ENCODE measurements at regions not wholly inside any gene's neighbourhood (a gene's known extent, or its start where the extent isn't known, plus 50 kb on each side); places are given as distances from the start of the nearest gene placed in this dataset.

- TF ChIP-seq POLR2A (IDR thresholded peaks at IDR 0.05; ENCODE audit: low read depth, low read length) = no peak
- TF ChIP-seq POLR2AphosphoS5 (IDR thresholded peaks at IDR 0.05; ENCODE audit: low read depth, low read length) = no peak
Observed at GRCh38 chr4:178026999-178027398, 584.8 kb upstream of the AGA start.
